ENCODE measurements at regions not wholly inside any gene's neighbourhood (a gene's known extent, or its start where the extent isn't known, plus 50 kb on each side); places are given as distances from the start of the nearest gene placed in this dataset.
A peak's percentile ranks its signal among the peaks of the same experiment; 100 is the strongest.

DNA sequence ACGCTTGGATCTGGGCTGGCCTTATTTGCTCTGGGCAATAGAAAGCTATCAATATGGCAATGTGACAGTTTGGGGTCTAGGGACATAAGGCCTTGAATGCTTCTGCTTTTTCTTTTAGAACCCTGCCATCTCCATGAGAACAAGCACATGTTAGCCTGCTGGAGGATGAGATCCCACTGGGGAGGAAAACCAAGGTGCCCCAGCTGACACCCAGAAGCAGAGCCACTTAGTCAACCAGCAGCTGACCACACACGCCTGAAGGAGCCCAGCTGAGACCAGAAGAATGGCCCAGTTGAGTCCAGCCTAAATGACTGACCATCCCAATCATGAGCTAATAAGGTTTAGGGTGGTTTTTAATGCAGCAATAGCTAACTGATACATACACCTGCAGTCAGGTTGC lies 171.2 kb downstream of the AHSP start:
- Histone ChIP-seq H3K36me3 (peaks cover 3 to 17% (median 11%) of the 10 kb centered on the region in 4 donors), H3K4me3 (no peak overlapping the region), H3K27ac (replicated peaks in 1 of 4) (no peak overlapping the region), H3K9me3 (no peaks in the 10 kb centered on the region), H3K4me1 (peaks cover 8 to 28% (median 20%) of the 10 kb centered on the region in 4 donors), H3K27me3 (no peaks in the 10 kb centered on the region)
- TF ChIP-seq EP300 (IDR thresholded peaks at IDR 0.05) = no peak
- TF ChIP-seq POLR2A (IDR thresholded peaks at IDR 0.05; ENCODE audit: low read depth) = no peak
- no peak for TF ChIP-seq POLR2AphosphoS5 (IDR thresholded peaks at IDR 0.05)
- TF ChIP-seq, protein P1, sequence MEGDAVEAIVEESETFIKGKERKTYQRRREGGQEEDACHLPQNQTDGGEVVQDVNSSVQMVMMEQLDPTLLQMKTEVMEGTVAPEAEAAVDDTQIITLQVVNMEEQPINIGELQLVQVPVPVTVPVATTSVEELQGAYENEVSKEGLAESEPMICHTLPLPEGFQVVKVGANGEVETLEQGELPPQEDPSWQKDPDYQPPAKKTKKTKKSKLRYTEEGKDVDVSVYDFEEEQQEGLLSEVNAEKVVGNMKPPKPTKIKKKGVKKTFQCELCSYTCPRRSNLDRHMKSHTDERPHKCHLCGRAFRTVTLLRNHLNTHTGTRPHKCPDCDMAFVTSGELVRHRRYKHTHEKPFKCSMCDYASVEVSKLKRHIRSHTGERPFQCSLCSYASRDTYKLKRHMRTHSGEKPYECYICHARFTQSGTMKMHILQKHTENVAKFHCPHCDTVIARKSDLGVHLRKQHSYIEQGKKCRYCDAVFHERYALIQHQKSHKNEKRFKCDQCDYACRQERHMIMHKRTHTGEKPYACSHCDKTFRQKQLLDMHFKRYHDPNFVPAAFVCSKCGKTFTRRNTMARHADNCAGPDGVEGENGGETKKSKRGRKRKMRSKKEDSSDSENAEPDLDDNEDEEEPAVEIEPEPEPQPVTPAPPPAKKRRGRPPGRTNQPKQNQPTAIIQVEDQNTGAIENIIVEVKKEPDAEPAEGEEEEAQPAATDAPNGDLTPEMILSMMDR (IDR thresholded peaks at IDR 0.05) = no peak
- DNase-seq (ENCODE audit: extremely low spot score) = peak; percentile 34
- WGBS = 61% methylated on average over 2 of the region's 2 CpGs
- intact Hi-C loops (cut with DNase I) = no loop called here

DNA sequence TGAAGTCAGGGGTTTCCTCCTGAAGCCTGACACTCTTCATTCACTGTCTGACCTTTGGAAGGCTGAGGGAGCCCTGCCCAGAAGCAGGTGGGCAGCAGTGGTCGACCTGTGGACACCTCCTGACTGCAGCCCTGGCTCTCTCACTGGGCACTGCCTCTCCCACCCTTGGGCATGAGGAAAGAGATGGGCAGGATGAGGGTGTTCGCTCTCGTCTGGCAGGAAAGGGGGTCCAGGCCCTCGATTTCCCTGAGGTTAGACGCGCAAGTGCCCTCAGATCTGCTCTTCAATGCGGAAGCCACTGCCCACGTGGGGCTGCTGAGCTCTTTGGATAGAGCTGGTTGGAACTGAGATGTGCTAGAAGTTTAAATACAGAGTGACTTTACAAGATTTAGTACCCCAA lies 171.9 kb downstream of the AHSP start:
- DNase-seq (ENCODE audit: extremely low spot score) = no peak
- H3K36me3 ChIP-seq = peaks cover 10 to 24% (median 18%) of the 10 kb centered on the region in 4 donors
- 69% methylated on average over 8 of the region's 8 CpGs for WGBS
- no peak overlapping the region for H3K27ac ChIP-seq (replicated peaks in 1 of 4)
- intact Hi-C loops (cut with DNase I) = no loop called here
- H3K4me3 ChIP-seq = no peak overlapping the region
- no peaks in the 10 kb centered on the region for H3K9me3 ChIP-seq
- TF ChIP-seq EP300 (IDR thresholded peaks at IDR 0.05) (no peak), POLR2AphosphoS5 (IDR thresholded peaks at IDR 0.05) (no peak), POLR2A (IDR thresholded peaks at IDR 0.05; ENCODE audit: low read depth) (no peak)
- TF ChIP-seq, protein P1 (IDR thresholded peaks at IDR 0.05) = no peak
- H3K4me1 ChIP-seq = peaks cover 8 to 28% (median 20%) of the 10 kb centered on the region in 4 donors
- no peaks in the 10 kb centered on the region for H3K27me3 ChIP-seq

DNA sequence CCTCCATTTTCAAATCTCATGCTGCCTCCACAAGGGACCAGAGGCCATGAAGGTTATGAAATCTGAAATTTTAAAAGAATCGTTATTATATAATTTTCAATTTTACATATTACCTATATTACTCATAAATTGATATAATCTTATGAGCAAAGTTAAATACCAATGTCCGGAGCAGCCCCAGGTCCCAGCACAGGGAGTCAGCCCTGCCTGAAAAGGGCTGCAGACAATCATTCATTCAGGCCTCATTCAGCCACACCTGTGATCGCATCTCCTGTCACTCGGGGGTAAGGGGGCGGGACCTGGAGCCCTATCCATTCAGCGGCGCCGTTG lies 172.5 kb downstream of the AHSP start:
- intact Hi-C loops (cut with DNase I) = loop anchor here (2.0 to 10.0 kb wide), 2 partner anchors 191 to 735 kb away; partner anchors contain the start of gene RUSF1
- TF ChIP-seq POLR2A (IDR thresholded peaks at IDR 0.05; ENCODE audit: low read depth) (no peak), POLR2AphosphoS5 (IDR thresholded peaks at IDR 0.05) (no peak), EP300 (IDR thresholded peaks at IDR 0.05) (no peak)
- TF ChIP-seq, protein P1 (IDR thresholded peaks at IDR 0.05) = no peak
- Histone ChIP-seq H3K27me3 (no peaks in the 10 kb centered on the region), H3K27ac (replicated peaks in 1 of 4) (peak overlapping the region in 3 of 4 donors; percentile 65 to 67 (median 66)), H3K4me1 (peaks cover 8 to 28% (median 20%) of the 10 kb centered on the region in 4 donors), H3K9me3 (no peaks in the 10 kb centered on the region), H3K36me3 (peaks cover 15 to 30% (median 24%) of the 10 kb centered on the region in 4 donors), H3K4me3 (peak overlapping the region; percentile 81 to 91 (median 85))
- no peak for DNase-seq (ENCODE audit: extremely low spot score)
- WGBS = 11% methylated on average over 8 of the region's 8 CpGs

DNA sequence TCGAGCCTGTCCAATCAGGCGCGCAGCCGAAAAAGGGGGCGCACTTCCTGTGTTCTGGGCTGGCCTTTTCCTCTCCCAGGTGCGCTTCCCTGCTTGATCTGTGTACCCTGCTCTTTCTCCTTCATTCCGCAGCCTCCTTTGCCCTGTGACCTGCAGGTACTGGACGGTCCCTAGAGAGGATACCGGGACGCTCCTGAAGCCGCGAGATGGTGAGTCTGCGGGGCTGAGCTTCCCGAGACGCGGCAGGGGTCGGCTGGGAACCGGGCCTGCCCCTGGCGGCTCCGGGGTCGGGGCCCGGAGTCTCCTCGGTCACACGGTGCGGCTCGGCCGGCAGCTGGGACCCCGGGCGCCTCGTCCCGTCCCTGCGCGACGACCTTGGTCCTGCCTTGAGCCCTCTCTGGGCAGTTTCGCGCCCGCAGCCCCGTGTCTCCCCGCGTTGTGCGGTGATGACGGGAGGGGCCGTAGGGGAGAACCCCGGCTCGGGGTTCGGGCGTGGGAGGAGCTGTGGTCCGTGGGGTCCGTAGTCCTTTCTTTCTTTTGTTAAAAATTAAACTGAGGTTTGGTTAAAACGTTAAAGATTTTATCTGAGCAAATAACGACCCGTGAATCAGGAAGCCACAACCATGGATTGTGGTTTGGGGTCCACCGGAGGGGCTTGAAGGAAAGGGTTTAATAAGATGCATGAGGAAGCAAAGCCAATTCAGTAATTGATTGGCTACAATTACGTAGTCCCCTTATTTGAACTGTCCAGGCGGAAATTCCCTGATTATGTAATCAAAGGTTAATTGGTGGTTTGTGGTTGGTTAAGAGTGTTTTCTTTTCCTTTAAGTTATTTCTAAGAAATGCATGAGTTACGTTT lies 172.8 kb upstream of the ZNF267 start:
- TF ChIP-seq POLR2A (IDR thresholded peaks at IDR 0.05; ENCODE audit: low read depth) (no peak), EP300 (IDR thresholded peaks at IDR 0.05) (no peak), POLR2AphosphoS5 (IDR thresholded peaks at IDR 0.05) (peak in 1 of 2 donors; percentile 63)
- TF ChIP-seq, protein P1 (IDR thresholded peaks at IDR 0.05) = peak in 1 of 3 experiments; percentile 11
- H3K4me1 ChIP-seq = peaks cover 8 to 28% (median 20%) of the 10 kb centered on the region in 4 donors
- no peaks in the 10 kb centered on the region for H3K9me3 ChIP-seq
- H3K4me3 ChIP-seq = peak overlapping the region; percentile 81 to 91 (median 85)
- DNase-seq (ENCODE audit: extremely low spot score) = peak; percentile 95
- WGBS = 2% methylated on average over 34 of the region's 56 CpGs
- intact Hi-C loops (cut with DNase I) = loop anchor here (2.0 to 10.0 kb wide), 2 partner anchors 192 to 736 kb away; partner anchors contain the start of gene RUSF1
- H3K27me3 ChIP-seq = no peaks in the 10 kb centered on the region
- peaks cover 21 to 35% (median 30%) of the 10 kb centered on the region in 4 donors for H3K36me3 ChIP-seq
- H3K27ac ChIP-seq (replicated peaks in 1 of 4) = peak overlapping the region; percentile 47 to 67 (median 66)

Measured in esophagus muscularis mucosa (tissue), 4 donors.